WI38 (cell line): ENCODE measurements at regions not wholly inside any gene's neighbourhood (a gene's known extent, or its start where the extent isn't known, plus 50 kb on each side); places are given as distances from the start of the nearest gene placed in this dataset.

ENCODE experiments used
- H3K4me3 ChIP-seq: 2 replicates; pipeline ENCODE4 v1.5.1; 2011; ENCODE audit warnings: low read depth, mild to moderate bottlenecking, control low read depth, low read length
- TF ChIP-seq, protein P1 (sequence below): IDR thresholded peaks from 2 replicates; pipeline ENCODE4 v1.5.1; 2012; ENCODE audit warnings: low read depth, mild to moderate bottlenecking, control low read depth, low read length

- no peak overlapping the region for H3K4me3 ChIP-seq
- TF ChIP-seq, protein P1, sequence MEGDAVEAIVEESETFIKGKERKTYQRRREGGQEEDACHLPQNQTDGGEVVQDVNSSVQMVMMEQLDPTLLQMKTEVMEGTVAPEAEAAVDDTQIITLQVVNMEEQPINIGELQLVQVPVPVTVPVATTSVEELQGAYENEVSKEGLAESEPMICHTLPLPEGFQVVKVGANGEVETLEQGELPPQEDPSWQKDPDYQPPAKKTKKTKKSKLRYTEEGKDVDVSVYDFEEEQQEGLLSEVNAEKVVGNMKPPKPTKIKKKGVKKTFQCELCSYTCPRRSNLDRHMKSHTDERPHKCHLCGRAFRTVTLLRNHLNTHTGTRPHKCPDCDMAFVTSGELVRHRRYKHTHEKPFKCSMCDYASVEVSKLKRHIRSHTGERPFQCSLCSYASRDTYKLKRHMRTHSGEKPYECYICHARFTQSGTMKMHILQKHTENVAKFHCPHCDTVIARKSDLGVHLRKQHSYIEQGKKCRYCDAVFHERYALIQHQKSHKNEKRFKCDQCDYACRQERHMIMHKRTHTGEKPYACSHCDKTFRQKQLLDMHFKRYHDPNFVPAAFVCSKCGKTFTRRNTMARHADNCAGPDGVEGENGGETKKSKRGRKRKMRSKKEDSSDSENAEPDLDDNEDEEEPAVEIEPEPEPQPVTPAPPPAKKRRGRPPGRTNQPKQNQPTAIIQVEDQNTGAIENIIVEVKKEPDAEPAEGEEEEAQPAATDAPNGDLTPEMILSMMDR: no peak
Observed at GRCh38 chr14:96727980-96728717, 69.0 kb upstream of the VRK1 start.

DNA sequence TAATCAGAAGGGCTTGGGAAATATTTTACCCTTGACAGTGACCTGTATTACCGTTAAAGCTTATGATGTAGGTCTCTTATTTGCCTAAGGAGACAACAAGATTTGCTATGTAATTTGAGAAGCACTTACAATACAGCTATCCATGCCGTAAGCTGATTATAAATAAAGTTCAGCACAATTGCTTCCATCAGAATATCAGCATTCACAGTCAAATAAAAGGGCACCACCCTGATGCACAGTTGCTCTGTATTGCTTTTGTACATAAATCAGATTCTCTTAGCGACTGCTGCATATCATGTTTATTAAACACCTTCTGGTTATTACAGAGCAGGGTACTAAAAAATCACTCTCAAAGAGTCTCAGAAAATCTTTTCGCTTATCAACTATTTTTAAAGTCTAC, 67.3 kb upstream of the VRK1 start:
- TF ChIP-seq, protein P1: no peak
- no peak overlapping the region for H3K4me3 ChIP-seq

- no peak overlapping the region for H3K4me3 ChIP-seq
- TF ChIP-seq, protein P1: no peak
Observed at GRCh38 chr14:96730386-96730785, 66.8 kb upstream of the VRK1 start.

DNA sequence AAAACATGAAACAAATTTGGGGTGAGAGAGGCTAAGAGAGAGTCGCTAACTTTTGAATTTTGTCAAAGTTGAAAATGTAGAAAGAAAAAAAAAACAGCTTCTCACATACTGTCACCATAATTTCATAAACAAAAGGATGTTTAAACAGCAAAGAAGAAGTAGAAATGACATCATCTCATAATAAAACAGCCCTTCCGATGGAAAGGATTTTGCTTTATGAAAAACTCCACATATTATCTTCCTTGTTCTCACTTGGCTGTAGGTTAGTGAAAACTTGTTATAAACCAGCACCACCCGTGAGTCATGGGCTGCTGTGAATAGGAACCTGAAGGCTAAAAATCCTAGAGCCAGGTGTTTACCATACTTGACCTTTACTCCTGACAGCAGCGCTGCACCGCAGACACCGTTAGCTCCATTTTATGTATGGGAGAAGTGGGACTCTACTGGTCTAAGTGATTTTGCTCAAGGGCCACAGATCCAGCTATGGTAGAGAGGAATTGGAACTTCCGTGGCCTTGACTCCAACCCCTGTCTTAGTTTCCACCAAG, 63.0 kb upstream of the VRK1 start:
- TF ChIP-seq, protein P1: no peak
- H3K4me3 ChIP-seq: no peak overlapping the region

DNA sequence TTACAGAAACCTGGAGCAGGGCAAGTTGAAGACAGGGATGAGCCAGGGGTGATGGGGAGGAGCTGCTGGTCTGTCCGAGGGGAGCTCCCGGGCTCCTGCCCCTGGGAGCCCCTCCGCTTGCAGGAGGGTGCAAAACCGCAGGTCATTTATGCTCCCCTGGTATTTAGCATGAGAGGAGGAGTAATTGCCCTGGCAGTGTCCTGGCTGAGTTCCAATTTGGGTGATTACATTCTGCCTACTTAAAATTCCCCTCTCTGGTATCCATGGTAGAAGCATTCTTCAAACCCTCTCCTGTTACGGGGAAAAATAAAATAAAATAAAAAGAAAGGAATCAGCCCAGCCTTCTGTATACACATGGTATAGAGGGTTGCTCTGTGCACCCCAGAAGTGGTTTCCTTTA, 61.7 kb upstream of the VRK1 start:
- H3K4me3 ChIP-seq: no peak overlapping the region
- TF ChIP-seq, protein P1: no peak

- TF ChIP-seq, protein P1: no peak
- no peak overlapping the region for H3K4me3 ChIP-seq
Observed at GRCh38 chr14:96736439-96736838, 60.7 kb upstream of the VRK1 start.

- H3K4me3 ChIP-seq: no peak overlapping the region
- TF ChIP-seq, protein P1: no peak
Observed at GRCh38 chr14:96737881-96738280, 59.3 kb upstream of the VRK1 start.
